GM23338 (cell line): ENCODE measurements at regions not wholly inside any gene's neighbourhood (a gene's known extent, or its start where the extent isn't known, plus 50 kb on each side); places are given as distances from the start of the nearest gene placed in this dataset.
A peak's percentile ranks its signal among the peaks of the same experiment; 100 is the strongest.

Source experiments
- ATAC-seq: fragments of 200-7000 bp; cut with Tn5 transposase; 3 replicates; pipeline ENCODE4 v1.9.1; 2020
- DNase-seq: peaks from one replicate; pipeline ENCODE4 v3.0.0-alpha.2; 2015; ENCODE audit warnings: low spot score
- H2AFZ ChIP-seq: fragments of 200-600 bp; sonication (generic); 2 replicates; pipeline ENCODE4 v1.8.0; 2016; ENCODE audit warnings: antibody characterized with exemption, mild to moderate bottlenecking, moderate library complexity
- H3F3A ChIP-seq: fragments of 200-600 bp; sonication (generic); replicated peaks from 2 replicates; pipeline ENCODE4 v1.8.0; 2017; ENCODE audit warnings: antibody characterized with exemption, mixed run types, low read depth
- H3K27ac ChIP-seq: fragments of 200-600 bp; sonication (generic); 2 replicates; pipeline ENCODE4 v1.6.1; 2016; ENCODE audit warnings: low read depth
- H3K27me3 ChIP-seq: fragments of 200-600 bp; sonication (generic); 2 replicates; pipeline ENCODE4 v1.8.0; 2016; ENCODE audit warnings: mild to moderate bottlenecking, mixed run types, moderate library complexity; ENCODE audit not compliant: insufficient read depth
- H3K36me3 ChIP-seq: fragments of 200-600 bp; sonication (generic); 2 replicates; pipeline ENCODE4 v1.8.0; 2016; ENCODE audit warnings: mild to moderate bottlenecking; ENCODE audit not compliant: insufficient read depth
- H3K4me1 ChIP-seq: fragments of 200-600 bp; sonication (generic); 2 replicates; pipeline ENCODE4 v1.8.0; 2016; ENCODE audit warnings: mild to moderate bottlenecking, moderate library complexity; ENCODE audit not compliant: insufficient read depth
- H3K4me2 ChIP-seq: fragments of 200-600 bp; sonication (generic); 2 replicates; pipeline ENCODE4 v1.7.1; 2017; ENCODE audit warnings: mixed run types
- H3K4me3 ChIP-seq: fragments of 200-600 bp; sonication (generic); 2 replicates; pipeline ENCODE4 v1.6.1; 2016; ENCODE audit warnings: mixed run types
- H3K79me2 ChIP-seq: fragments of 200-600 bp; sonication (generic); replicated peaks from 2 replicates; pipeline ENCODE4 v1.8.0; 2017; ENCODE audit warnings: mild to moderate bottlenecking; ENCODE audit not compliant: insufficient read depth
- H3K9me2 ChIP-seq: fragments of 200-600 bp; sonication (generic); 2 replicates; pipeline ENCODE4 v1.8.0; 2017; ENCODE audit not compliant: insufficient read depth
- H4K20me1 ChIP-seq: fragments of 200-600 bp; sonication (generic); replicated peaks from 2 replicates; pipeline ENCODE4 v1.8.0; 2017; ENCODE audit warnings: mild to moderate bottlenecking; ENCODE audit not compliant: insufficient read depth
- H3K27ac Mint-ChIP-seq: 2 replicates; pipeline ENCODE4 v1.8.0; 2020; ENCODE audit warnings: inconsistent platforms, mild to moderate bottlenecking, moderate library complexity, mixed read lengths
- H3K27me3 Mint-ChIP-seq: 3 replicates; pipeline ENCODE4 v1.8.0; 2022; ENCODE audit warnings: low read depth, mild to moderate bottlenecking, moderate library complexity, mixed read lengths, inconsistent platforms; ENCODE audit not compliant: insufficient read depth, poor library complexity
- H3K36me3 Mint-ChIP-seq: 3 replicates; pipeline ENCODE4 v1.8.0; 2021; ENCODE audit warnings: low read depth, mild to moderate bottlenecking, inconsistent platforms, moderate library complexity, mixed read lengths
- H3K4me1 Mint-ChIP-seq: 3 replicates; pipeline ENCODE4 v1.8.0; 2020; ENCODE audit warnings: mild to moderate bottlenecking, inconsistent platforms, mixed read lengths
- H3K4me3 Mint-ChIP-seq: 3 replicates; pipeline ENCODE4 v1.8.0; 2021; ENCODE audit warnings: moderate library complexity, mild to moderate bottlenecking, inconsistent platforms, mixed read lengths
- H3K9me3 Mint-ChIP-seq: 3 replicates; pipeline ENCODE4 v1.8.0; 2020; ENCODE audit warnings: moderate library complexity, mild to moderate bottlenecking, inconsistent platforms, mixed read lengths
- EZH2 ChIP-seq: fragments of 200-600 bp; sonication (generic); IDR thresholded peaks from one replicate; pipeline ENCODE4 v1.8.0; 2017; ENCODE audit warnings: antibody characterized with exemption, mild to moderate bottlenecking, low read depth; ENCODE audit not compliant: unreplicated experiment
- JUNB ChIP-seq: IDR thresholded peaks from one replicate; pipeline ENCODE4 v1.6.1; 2016; ENCODE audit warnings: antibody characterized with exemption; ENCODE audit not compliant: unreplicated experiment
- NANOG ChIP-seq: IDR thresholded peaks from 2 replicates; pipeline ENCODE4 v1.6.1; 2016; ENCODE audit warnings: antibody characterized with exemption, borderline replicate concordance
- STAT1 ChIP-seq: IDR thresholded peaks from one replicate; pipeline ENCODE4 v1.6.1; 2016; ENCODE audit warnings: antibody characterized with exemption; ENCODE audit not compliant: unreplicated experiment
- ZNF114 ChIP-seq: fragments of 250-450 bp; sonication (Bioruptor Pico); IDR thresholded peaks from 2 replicates; pipeline ENCODE4 v1.5.0; 2020; ENCODE audit warnings: mild to moderate bottlenecking, moderate library complexity
- ZNF462 ChIP-seq: fragments of 250-450 bp; sonication (Bioruptor Pico); IDR thresholded peaks from 2 replicates; pipeline ENCODE4 v1.5.0; 2020; ENCODE audit warnings: mild to moderate bottlenecking, moderate library complexity
- TF ChIP-seq, protein P1 (sequence below): IDR thresholded peaks from 2 replicates; pipeline ENCODE4 v1.6.1; 2016; ENCODE audit warnings: antibody characterized with exemption
- TF ChIP-seq, protein P2 (sequence below), 2 experiments: fragments of 200-600 bp in 1 of 2; sonication (generic) in 1 of 2; conservative IDR thresholded peaks; 2 replicates each; pipeline versions ENCODE4 v1.5.1 to v1.6.1; 2016 to 2017; ENCODE audit warnings: antibody characterized with exemption in 2 of 2, low read depth in 2 of 2, mild to moderate bottlenecking in 2 of 2, moderate library complexity in 1 of 2

DNA sequence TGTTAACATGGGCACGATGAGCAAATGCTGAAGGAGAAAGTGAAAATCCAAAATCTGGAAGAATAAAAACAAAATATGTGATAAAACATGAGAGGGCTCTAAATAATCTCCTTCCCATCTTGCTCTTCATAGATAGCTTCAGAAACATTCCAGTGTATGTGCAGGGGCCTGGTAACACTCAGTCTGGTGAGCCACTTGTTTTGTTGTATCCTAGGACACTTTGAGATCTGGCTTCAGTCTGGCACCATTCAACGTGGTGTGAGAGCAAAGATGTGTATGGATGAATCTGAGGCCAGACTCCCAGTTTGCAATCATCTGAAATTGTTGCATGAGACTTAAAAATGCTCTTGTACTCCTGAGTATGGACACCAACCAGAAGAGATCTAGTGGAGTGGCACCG lies 337.2 kb upstream of the ZNF385D start (continued):
- TF ChIP-seq, protein P1, sequence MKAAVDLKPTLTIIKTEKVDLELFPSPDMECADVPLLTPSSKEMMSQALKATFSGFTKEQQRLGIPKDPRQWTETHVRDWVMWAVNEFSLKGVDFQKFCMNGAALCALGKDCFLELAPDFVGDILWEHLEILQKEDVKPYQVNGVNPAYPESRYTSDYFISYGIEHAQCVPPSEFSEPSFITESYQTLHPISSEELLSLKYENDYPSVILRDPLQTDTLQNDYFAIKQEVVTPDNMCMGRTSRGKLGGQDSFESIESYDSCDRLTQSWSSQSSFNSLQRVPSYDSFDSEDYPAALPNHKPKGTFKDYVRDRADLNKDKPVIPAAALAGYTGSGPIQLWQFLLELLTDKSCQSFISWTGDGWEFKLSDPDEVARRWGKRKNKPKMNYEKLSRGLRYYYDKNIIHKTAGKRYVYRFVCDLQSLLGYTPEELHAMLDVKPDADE: no peak

DNA sequence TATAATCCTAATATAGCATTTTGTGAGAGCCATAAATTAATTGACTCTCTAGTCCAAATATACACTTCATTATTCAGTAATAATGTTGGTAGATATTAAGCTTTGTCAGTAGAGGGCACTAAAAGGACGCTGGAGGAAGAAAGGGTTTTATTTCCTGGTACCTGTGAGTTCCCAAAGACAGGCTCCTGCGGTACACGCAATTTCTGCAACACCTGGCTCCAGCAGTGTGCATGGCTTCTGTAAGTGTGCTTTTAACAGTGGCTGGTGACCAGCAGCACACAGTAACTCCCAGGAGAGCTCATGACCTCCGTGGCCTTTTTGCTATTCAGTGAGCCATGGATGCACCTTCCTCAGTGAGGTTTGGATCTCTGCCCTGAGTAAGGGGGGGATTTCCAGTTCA lies 338.3 kb upstream of the ZNF385D start:
- Histone ChIP-seq H3K27ac (no peak overlapping the region), H4K20me1 (no peaks in the 10 kb centered on the region), H3F3A (no peaks in the 10 kb centered on the region), H3K4me1 (no peaks in the 10 kb centered on the region), H3K4me3 (no peak overlapping the region), H2AFZ (0 out of 2 replicates have a peak overlapping the region, but pooled peaks have one; percentile 11), H3K79me2 (no peaks in the 10 kb centered on the region), H3K27me3 (no peaks in the 10 kb centered on the region), H3K4me2 (no peak overlapping the region), H3K9me2 (no peaks in the 10 kb centered on the region), H3K36me3 (no peaks in the 10 kb centered on the region)
- Mint-ChIP-seq H3K36me3 (no peaks in the 10 kb centered on the region), H3K27me3 (no peaks in the 10 kb centered on the region), H3K4me3 (no peak overlapping the region), H3K4me1 (no peaks in the 10 kb centered on the region), H3K9me3 (no peaks in the 10 kb centered on the region), H3K27ac (no peak overlapping the region)
- TF ChIP-seq, protein P2, sequence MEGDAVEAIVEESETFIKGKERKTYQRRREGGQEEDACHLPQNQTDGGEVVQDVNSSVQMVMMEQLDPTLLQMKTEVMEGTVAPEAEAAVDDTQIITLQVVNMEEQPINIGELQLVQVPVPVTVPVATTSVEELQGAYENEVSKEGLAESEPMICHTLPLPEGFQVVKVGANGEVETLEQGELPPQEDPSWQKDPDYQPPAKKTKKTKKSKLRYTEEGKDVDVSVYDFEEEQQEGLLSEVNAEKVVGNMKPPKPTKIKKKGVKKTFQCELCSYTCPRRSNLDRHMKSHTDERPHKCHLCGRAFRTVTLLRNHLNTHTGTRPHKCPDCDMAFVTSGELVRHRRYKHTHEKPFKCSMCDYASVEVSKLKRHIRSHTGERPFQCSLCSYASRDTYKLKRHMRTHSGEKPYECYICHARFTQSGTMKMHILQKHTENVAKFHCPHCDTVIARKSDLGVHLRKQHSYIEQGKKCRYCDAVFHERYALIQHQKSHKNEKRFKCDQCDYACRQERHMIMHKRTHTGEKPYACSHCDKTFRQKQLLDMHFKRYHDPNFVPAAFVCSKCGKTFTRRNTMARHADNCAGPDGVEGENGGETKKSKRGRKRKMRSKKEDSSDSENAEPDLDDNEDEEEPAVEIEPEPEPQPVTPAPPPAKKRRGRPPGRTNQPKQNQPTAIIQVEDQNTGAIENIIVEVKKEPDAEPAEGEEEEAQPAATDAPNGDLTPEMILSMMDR (conservative IDR thresholded peaks at IDR 0.05; ENCODE audit: low read depth in 2 of 2): peak; percentile 70 to 71
- no peak for TF ChIP-seq JUNB
- TF ChIP-seq STAT1: no peak
- TF ChIP-seq ZNF462 (CRISPR knock-in tag): no peak
- TF ChIP-seq EZH2: no peak
- no peak for TF ChIP-seq ZNF114 (CRISPR knock-in tag)
- no peak for TF ChIP-seq NANOG
- DNase-seq: peak; percentile 79
- peak; percentile 88 for ATAC-seq
